Keratinocyte (primary cell): ENCODE measurements at regions not wholly inside any gene's neighbourhood (a gene's known extent, or its start where the extent isn't known, plus 50 kb on each side); places are given as distances from the start of the nearest gene placed in this dataset.

Source experiments
- CTCF ChIP-seq, 3 experiments: IDR thresholded peaks in 1 of 3; conservative IDR thresholded peaks in 1 of 3; optimal IDR thresholded peaks in 1 of 3; 2 replicates in 2 of 3; 3 replicates in 1 of 3; pipeline versions ENCODE3 to v1.5.1; 2011; ENCODE audit warnings: low read length in 3 of 3, mild to moderate bottlenecking in 3 of 3, moderate library complexity in 2 of 3, control low read depth in 1 of 3, inconsistent platforms in 1 of 3; ENCODE audit not compliant: insufficient read depth in 2 of 3; ENCODE audit errors: extremely low read depth in 1 of 3
- EZH2 ChIP-seq: IDR thresholded peaks from one replicate; pipeline ENCODE4 v1.6.1; 2012; ENCODE audit warnings: inconsistent platforms, mild to moderate bottlenecking, low read length, moderate library complexity

GRCh38 chr1:199786695-199787094 is 240.8 kb upstream of the NR5A2 start:
- TF ChIP-seq CTCF (optimal IDR thresholded peaks at IDR 0.05 in 1 of 3, IDR thresholded peaks at IDR 0.05 in 1 of 3, conservative IDR thresholded peaks at IDR 0.05 in 1 of 3; ENCODE audit: extremely low read depth in 1 of 3, insufficient read depth in 2 of 3, low read length in 3 of 3), result no peak
- TF ChIP-seq EZH2, result no peak
